AG09319 (cell line): ENCODE measurements at regions not wholly inside any gene's neighbourhood (a gene's known extent, or its start where the extent isn't known, plus 50 kb on each side); places are given as distances from the start of the nearest gene placed in this dataset.

Experiments used
- DNase-seq: peaks from one replicate; pipeline ENCODE4 v3.0.0-alpha.2; 2010; ENCODE audit warnings: low read depth; ENCODE audit errors: extremely low read depth
- CTCF ChIP-seq: IDR thresholded peaks from 2 replicates; pipeline ENCODE4 v1.5.1; 2011; ENCODE audit warnings: low read depth, mild to moderate bottlenecking, inconsistent platforms, low read length, moderate library complexity

- no peak for TF ChIP-seq CTCF
- no peak for DNase-seq
Measured at GRCh38 chr9:108416324-108416723, 439.5 kb downstream of the ACTL7B start.

GRCh38 chr9:108413809-108414208 is 442.0 kb downstream of the ACTL7B start:
- no peak for DNase-seq
- TF ChIP-seq CTCF = no peak

- DNase-seq = no peak
- TF ChIP-seq CTCF = no peak; the same call in 1 of the 2 replicates
Measured at GRCh38 chr9:108412755-108413154, 443.0 kb downstream of the ACTL7B start.

GRCh38 chr9:108411632-108412031 is 444.2 kb downstream of the ACTL7B start:
- TF ChIP-seq CTCF = no peak
- DNase-seq = no peak

- TF ChIP-seq CTCF = no peak
- DNase-seq = no peak
Measured at GRCh38 chr9:108410161-108410560, 445.6 kb downstream of the ACTL7B start.

- no peak for TF ChIP-seq CTCF
- DNase-seq = no peak
Measured at GRCh38 chr9:108400297-108400696, 455.5 kb downstream of the ACTL7B start.

GRCh38 chr9:108399851-108400250 is 455.9 kb downstream of the ACTL7B start:
- DNase-seq = no peak
- TF ChIP-seq CTCF = no peak

GRCh38 chr9:108397286-108397685 is 458.5 kb downstream of the ACTL7B start:
- no peak for TF ChIP-seq CTCF
- DNase-seq = no peak
